Activated CD8-positive, alpha-beta memory T cell treated with anti-CD3 and anti-CD28 coated beads, Interleukin-2, amount 10 ng/mL, durations not matched to agents 7 days and 5 days (primary cell): ENCODE measurements at regions not wholly inside any gene's neighbourhood (a gene's known extent, or its start where the extent isn't known, plus 50 kb on each side); places are given as distances from the start of the nearest gene placed in this dataset.

ENCODE experiments used
- ATAC-seq: fragments of 150-1000 bp; cut with Tn5 transposase; one replicate; pipeline ENCODE4 v1.10.0; 2021; ENCODE audit warnings: moderate library complexity
- CTCF ChIA-PET: fragments of 350-600 bp; sonication (Branson Sonifier 250); formaldehyde crosslinking; loops from one replicate; lab custom pipeline; 2021; ENCODE audit warnings: antibody characterized with exemption; lab: Charles Lee
- DNase-seq: peaks from one replicate; pipeline ENCODE4 v3.0.0-alpha.2; 2020
- H3K27ac Mint-ChIP-seq: one replicate; pipeline ENCODE4 v1.8.0; 2021; ENCODE audit warnings: mild to moderate bottlenecking, mixed read lengths
- H3K27me3 Mint-ChIP-seq: one replicate; pipeline ENCODE4 v1.8.0; 2021; ENCODE audit warnings: mixed read lengths
- H3K36me3 Mint-ChIP-seq: one replicate; pipeline ENCODE4 v1.8.0; 2021; ENCODE audit warnings: mild to moderate bottlenecking, mixed read lengths
- H3K4me1 Mint-ChIP-seq: one replicate; pipeline ENCODE4 v1.8.0; 2021; ENCODE audit warnings: mixed read lengths
- H3K4me3 Mint-ChIP-seq: one replicate; pipeline ENCODE4 v1.8.0; 2021; ENCODE audit warnings: mild to moderate bottlenecking, moderate library complexity, mixed read lengths
- H3K9me3 Mint-ChIP-seq: one replicate; pipeline ENCODE4 v1.8.0; 2022; ENCODE audit warnings: low read depth, mixed read lengths

DNA sequence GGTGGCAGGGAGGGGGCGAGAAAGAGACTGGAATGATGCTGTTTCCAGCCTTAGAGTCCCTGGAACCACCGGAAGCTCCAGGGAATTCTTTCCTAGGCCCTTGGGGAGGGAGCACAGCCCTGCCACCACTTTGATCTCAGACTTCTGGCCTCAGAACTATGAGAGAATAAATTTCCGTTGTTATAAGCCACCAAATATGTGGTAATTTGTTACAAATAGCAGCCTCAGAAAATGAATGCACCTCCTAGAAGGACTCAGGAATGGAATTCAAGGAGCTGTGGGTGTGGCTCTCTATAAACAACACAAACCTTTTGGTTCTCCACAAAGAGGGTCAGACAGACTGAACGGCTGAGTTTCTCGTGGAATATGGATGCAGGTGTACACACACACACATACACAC, 144.5 kb downstream of the ACKR3 start:
- Mint-ChIP-seq H3K9me3 (no peaks in the 10 kb centered on the region), H3K4me3 (no peak overlapping the region), H3K36me3 (no peaks in the 10 kb centered on the region), H3K27ac (no peak overlapping the region), H3K27me3 (peaks cover 23% of the 10 kb centered on the region), H3K4me1 (peaks cover 6% of the 10 kb centered on the region)
- ATAC-seq = no peak
- DNase-seq = no peak
- CTCF ChIA-PET = no interaction called here

GRCh38 chr2:236715077-236715476, 145.5 kb downstream of the ACKR3 start:
- H3K4me1 Mint-ChIP-seq = peaks cover 6% of the 10 kb centered on the region
- no peaks in the 10 kb centered on the region for H3K9me3 Mint-ChIP-seq
- H3K4me3 Mint-ChIP-seq = no peak overlapping the region
- H3K27me3 Mint-ChIP-seq = peaks cover 23% of the 10 kb centered on the region
- H3K36me3 Mint-ChIP-seq = no peaks in the 10 kb centered on the region
- CTCF ChIA-PET = no interaction called here
- DNase-seq (no peak), ATAC-seq (no peak)
- H3K27ac Mint-ChIP-seq = no peak overlapping the region

DNA sequence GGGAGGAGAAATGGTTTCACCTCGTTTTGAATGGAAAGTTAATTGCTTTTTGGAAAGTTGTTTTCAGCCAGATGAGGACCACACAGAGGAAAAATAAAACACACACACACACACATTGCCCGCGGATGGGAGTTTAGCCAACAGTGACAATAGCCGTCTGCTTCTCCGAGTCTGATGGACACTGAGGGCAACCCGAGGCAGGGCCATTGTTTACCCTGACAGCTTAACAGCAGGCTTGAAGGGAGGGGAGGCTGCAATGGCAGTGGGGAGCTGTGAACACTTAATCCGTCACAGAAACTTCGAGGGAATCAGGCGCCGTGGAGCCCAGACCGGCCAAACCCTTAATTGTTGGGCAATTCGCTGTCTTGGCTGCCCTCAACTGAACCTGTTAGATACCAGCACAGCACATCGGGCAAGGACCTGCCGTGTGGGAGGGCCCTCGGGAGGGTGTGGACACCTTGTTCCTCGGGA, 145.9 kb downstream of the ACKR3 start:
- peaks cover 23% of the 10 kb centered on the region for H3K27me3 Mint-ChIP-seq
- H3K27ac Mint-ChIP-seq = no peak overlapping the region
- H3K4me3 Mint-ChIP-seq = no peak overlapping the region
- H3K36me3 Mint-ChIP-seq = no peaks in the 10 kb centered on the region
- H3K4me1 Mint-ChIP-seq = peaks cover 6% of the 10 kb centered on the region
- DNase-seq = no peak
- ATAC-seq = no peak
- no peaks in the 10 kb centered on the region for H3K9me3 Mint-ChIP-seq
- CTCF ChIA-PET = no interaction called here

- Mint-ChIP-seq H3K4me1 (no peaks in the 10 kb centered on the region), H3K4me3 (no peak overlapping the region), H3K9me3 (no peaks in the 10 kb centered on the region), H3K27me3 (peaks cover 23% of the 10 kb centered on the region), H3K36me3 (no peaks in the 10 kb centered on the region), H3K27ac (no peak overlapping the region)
- no peak for ATAC-seq
- CTCF ChIA-PET = no interaction called here
- no peak for DNase-seq
Observed at GRCh38 chr2:236717120-236717519, 147.5 kb downstream of the ACKR3 start.

- ATAC-seq (no peak), DNase-seq (no peak)
- Mint-ChIP-seq H3K4me3 (no peak overlapping the region), H3K27me3 (peaks cover 23% of the 10 kb centered on the region), H3K9me3 (no peaks in the 10 kb centered on the region), H3K36me3 (no peaks in the 10 kb centered on the region), H3K4me1 (no peaks in the 10 kb centered on the region), H3K27ac (no peak overlapping the region)
- CTCF ChIA-PET = no interaction called here
Observed at GRCh38 chr2:236717729-236718128, 148.1 kb downstream of the ACKR3 start.

GRCh38 chr2:236718207-236718992, 148.8 kb downstream of the ACKR3 start:
- H3K4me3 Mint-ChIP-seq = no peak overlapping the region
- no peak overlapping the region for H3K27ac Mint-ChIP-seq
- no peaks in the 10 kb centered on the region for H3K4me1 Mint-ChIP-seq

DNA sequence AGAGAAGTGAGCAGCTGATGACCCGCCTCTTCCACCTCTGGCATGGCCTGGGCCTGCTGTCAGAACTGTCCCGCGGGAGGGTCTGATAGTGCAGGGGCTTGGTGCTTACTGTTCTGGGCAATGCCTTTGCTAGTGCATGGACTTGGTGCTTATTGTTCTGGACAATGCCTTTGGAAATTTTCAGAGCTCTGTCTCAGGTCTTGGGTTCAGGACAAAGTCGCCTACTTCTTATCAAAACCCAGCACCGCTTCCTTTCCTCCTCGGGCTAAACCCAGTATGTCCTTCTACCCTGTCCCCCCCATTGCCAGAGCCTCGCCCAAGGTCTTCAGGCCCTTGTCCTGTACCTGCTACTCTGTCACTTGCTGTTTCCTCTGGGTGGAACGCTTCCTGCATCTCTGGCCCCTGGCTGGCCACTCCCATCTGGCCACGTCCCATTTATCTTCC, 149.6 kb downstream of the ACKR3 start:
- no peaks in the 10 kb centered on the region for H3K36me3 Mint-ChIP-seq
- H3K27ac Mint-ChIP-seq = no peak overlapping the region
- no peaks in the 10 kb centered on the region for H3K9me3 Mint-ChIP-seq
- H3K27me3 Mint-ChIP-seq = peaks cover 19% of the 10 kb centered on the region
- no peak overlapping the region for H3K4me3 Mint-ChIP-seq
- ATAC-seq = no peak
- CTCF ChIA-PET = no interaction called here
- no peak for DNase-seq
- no peaks in the 10 kb centered on the region for H3K4me1 Mint-ChIP-seq

More at GRCh38 chr2:236718207-236718992, 148.8 kb downstream of the ACKR3 start:
- ATAC-seq (no peak), DNase-seq (no peak)
- CTCF ChIA-PET = no interaction called here
- Mint-ChIP-seq H3K9me3 (no peaks in the 10 kb centered on the region), H3K27me3 (peaks cover 19% of the 10 kb centered on the region), H3K36me3 (no peaks in the 10 kb centered on the region)

DNA sequence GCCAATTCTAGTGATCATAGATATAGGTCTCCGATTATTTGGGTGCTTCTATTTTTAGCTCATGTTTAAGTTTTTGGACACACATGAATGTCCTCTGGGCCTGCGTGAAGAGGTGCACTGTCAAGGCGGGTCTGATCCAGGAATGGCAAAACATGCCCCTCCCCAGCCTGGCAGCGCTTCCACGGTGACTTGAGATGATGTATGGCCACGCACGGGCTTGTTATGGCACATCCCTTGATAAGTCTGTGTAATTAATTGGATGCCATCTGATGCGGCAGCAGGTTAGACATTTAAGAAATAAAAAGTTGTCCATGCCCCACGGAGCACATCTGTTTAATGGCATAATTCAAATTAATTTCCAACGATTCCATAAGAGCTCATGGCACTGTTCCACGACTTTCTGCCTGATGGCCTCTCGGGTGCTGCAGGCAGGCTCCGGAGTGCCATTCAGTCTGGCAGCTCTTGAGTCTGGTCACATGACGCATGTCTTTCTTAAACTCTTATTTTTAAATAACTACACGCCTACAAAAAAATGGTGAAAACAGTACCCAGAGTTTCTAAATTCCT, 151.4 kb downstream of the ACKR3 start:
- no peak overlapping the region for H3K4me3 Mint-ChIP-seq
- CTCF ChIA-PET = no interaction called here
- DNase-seq = no peak

GRCh38 chr2:236724200-236724599, 154.6 kb downstream of the ACKR3 start:
- no peaks in the 10 kb centered on the region for H3K36me3 Mint-ChIP-seq
- H3K4me3 Mint-ChIP-seq = no peak overlapping the region
- CTCF ChIA-PET = no interaction called here
- H3K9me3 Mint-ChIP-seq = no peaks in the 10 kb centered on the region
- no peak overlapping the region for H3K27ac Mint-ChIP-seq
- no peaks in the 10 kb centered on the region for H3K4me1 Mint-ChIP-seq
- no peaks in the 10 kb centered on the region for H3K27me3 Mint-ChIP-seq
- DNase-seq (no peak), ATAC-seq (no peak)

More for the DNA sequence above, 151.4 kb downstream of the ACKR3 start:
- Mint-ChIP-seq H3K4me1 (no peaks in the 10 kb centered on the region), H3K9me3 (no peaks in the 10 kb centered on the region), H3K36me3 (no peaks in the 10 kb centered on the region), H3K27ac (no peak overlapping the region), H3K27me3 (peaks cover 9% of the 10 kb centered on the region)
- no peak for ATAC-seq

DNA sequence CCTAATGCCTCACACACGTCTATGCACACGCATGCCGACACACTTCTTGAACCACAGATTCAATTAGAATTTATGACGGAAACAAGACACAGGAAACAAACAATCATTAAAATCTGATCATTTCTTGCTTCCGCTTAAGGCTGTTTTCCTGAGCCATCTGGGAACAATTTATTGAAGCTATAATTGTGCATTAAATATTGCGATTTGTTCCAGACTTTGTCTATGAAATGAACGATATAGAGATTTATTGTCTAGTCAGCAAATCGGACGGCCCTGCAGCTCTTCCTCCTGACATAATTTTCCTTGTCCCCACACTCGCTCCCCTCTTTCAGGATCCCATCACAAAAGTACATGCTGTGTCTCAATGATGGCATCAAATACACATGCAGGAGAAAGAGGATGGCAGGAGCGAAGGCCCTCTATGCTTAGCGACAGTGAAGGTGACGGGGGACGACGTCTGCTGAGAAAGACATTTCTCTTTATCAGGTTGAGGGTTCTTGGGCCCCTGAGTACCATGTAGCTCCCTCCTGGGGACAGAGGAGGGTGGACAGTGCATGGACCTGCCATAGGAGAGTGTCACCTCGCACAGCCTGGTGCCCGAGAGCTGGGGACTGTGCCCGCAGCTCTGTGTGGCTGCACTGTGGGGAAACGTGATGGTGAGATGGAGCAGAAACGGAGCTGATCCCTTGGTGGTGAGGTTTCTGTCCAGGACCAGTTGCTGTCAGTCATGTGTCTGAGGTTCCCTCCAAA, 157.3 kb downstream of the ACKR3 start:
- no peak overlapping the region for H3K4me3 Mint-ChIP-seq
- H3K36me3 Mint-ChIP-seq = no peaks in the 10 kb centered on the region
- ATAC-seq = no peak
- H3K4me1 Mint-ChIP-seq = no peaks in the 10 kb centered on the region
- CTCF ChIA-PET = no interaction called here
- no peak overlapping the region for H3K27ac Mint-ChIP-seq
- H3K9me3 Mint-ChIP-seq = no peaks in the 10 kb centered on the region
- no peak for DNase-seq
- no peaks in the 10 kb centered on the region for H3K27me3 Mint-ChIP-seq

DNA sequence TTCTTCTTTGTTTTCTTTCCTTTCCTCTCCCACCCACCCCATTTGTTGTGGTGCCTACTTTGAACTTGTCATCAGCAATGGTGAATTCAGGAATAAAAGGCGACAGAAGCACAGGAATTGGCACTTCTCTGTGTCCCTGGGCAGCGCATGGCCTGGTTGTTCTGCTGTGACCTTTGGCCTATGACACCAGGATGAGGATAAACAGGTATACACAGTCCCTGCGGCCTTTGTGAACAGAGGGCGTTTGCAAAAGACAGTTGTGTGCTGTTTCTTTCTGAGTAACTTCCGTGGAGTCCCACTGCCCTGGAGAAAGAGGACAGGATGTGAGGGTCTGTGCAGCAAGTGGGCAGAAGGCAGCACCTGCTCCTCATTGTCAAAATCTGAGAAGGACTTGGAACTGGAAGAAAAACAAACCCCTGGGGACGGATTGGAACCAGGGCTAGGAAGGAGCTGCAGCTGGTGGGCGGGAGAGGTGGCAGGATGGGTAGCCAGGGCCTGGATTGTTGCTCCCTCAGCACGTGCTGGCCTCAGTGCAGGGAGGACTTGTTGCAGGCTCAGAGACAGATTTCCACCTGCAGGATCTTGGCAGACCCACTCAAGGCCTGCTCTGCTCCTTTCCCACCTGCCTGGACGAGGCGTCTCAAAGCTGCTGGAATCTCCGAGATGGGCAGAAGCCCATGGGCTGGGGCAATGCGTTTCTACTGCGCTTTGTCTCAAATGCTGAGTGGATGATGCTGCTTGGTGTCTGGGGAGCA, 159.5 kb downstream of the ACKR3 start:
- Mint-ChIP-seq H3K36me3 (no peaks in the 10 kb centered on the region), H3K27ac (no peak overlapping the region), H3K9me3 (no peaks in the 10 kb centered on the region), H3K4me3 (no peak overlapping the region), H3K4me1 (no peaks in the 10 kb centered on the region), H3K27me3 (no peaks in the 10 kb centered on the region)
- DNase-seq (no peak), ATAC-seq (no peak)
- CTCF ChIA-PET = interaction anchor here (1.0 kb wide), 1 partner anchor 18 kb away, joined by 3 read pairs; no protein-coding TSS in a partner anchor

DNA sequence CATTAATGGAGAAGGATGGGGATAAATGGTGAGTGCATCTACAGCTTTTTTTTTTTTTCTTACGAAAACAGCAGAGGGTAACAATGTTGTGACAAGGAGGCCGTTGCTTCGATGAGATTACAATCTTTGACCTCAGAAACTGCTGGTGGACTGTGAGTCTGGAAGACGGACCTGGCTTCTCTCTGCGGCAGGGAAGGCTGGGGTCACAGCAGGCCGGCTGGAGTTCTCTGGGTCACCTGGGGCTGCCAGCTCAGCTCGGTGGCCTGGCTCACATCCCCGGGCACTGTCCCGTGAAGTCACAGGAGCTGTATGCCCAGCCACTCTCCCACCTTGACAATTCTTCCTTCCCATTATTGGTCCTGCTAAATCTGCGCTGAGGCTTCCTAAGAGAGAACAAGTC, 160.8 kb downstream of the ACKR3 start:
- no peak overlapping the region for H3K27ac Mint-ChIP-seq
- H3K9me3 Mint-ChIP-seq = no peaks in the 10 kb centered on the region
- H3K4me1 Mint-ChIP-seq = no peaks in the 10 kb centered on the region
- H3K27me3 Mint-ChIP-seq = no peaks in the 10 kb centered on the region
- H3K4me3 Mint-ChIP-seq = no peak overlapping the region
- H3K36me3 Mint-ChIP-seq = no peaks in the 10 kb centered on the region
- DNase-seq (no peak), ATAC-seq (no peak)
- CTCF ChIA-PET = no interaction called here
